GM18867 (cell line): ENCODE measurements at regions not wholly inside any gene's neighbourhood (a gene's known extent, or its start where the extent isn't known, plus 50 kb on each side); places are given as distances from the start of the nearest gene placed in this dataset.
"Not testable (repeated sequence)": the region's sequence is repeated elsewhere in the genome, so short reads cannot be mapped to it uniquely, and the experiment has no call there.

ENCODE experiments used
- ATAC-seq: cut with Tn5 transposase; IDR thresholded peaks from one replicate; pipeline ENCODE4 v1.9.1; 2021; ENCODE audit warnings: mild to moderate bottlenecking, moderate library complexity; ENCODE audit not compliant: unreplicated experiment

DNA sequence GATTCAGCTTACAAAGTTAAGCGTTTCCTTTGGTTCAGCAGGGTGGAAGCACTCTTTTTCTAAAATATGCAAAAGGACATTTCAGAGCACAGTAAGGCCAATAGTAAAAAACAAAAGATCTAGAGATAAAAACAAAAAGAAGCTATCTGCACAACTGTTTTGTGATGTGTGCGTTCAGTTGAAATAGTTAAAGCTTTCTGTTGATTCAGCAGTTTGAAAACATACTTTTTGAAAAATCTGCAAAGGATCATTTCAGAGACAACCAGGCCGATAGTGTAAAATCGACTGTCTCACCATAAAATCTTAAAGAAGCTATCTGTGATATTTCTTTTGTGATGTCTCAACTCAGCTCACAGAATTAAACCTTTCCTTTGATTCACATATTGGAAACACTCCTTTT is 300.0 kb upstream of the ALG10B start:
- no peak for ATAC-seq

DNA sequence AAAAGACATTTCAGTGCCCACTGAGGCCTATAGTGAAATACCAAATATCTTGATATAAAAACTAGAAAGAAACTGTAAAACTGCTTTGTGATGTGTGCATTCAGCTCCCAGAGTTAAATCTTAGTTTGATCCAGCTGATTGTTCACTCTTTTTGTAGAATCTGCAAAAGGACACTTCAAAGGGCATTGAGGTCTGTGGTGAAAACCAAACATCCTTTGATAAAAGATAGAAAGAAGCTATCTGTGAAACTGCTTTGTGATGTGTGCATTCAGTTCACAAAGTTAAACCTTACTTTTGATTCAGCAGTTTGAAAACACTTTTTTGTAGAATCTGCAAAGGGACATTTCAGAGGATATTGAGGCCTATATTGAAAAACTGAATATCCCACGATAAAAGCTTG is 290.7 kb upstream of the ALG10B start:
- ATAC-seq: no peak

DNA sequence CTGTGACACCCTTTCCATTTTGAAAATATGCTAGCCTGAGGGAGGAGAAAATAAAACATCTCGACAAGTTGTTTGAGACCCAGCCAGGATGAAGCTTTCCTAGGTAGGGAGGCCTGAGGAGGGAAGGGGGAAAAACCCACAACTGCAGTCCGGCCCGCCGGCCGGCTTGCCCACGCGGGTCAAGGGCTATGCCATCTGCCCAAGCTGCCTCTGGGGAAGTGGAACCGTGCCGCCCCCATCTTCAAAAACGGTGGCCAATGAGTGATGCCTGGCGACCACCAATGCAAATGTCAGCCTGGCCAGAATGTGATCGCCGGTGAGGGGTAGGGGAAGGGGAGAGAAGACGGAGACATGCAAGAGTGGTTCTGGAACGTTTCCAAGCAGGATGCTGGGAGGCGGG is 263.5 kb upstream of the ALG10B start:
- no peak for ATAC-seq

DNA sequence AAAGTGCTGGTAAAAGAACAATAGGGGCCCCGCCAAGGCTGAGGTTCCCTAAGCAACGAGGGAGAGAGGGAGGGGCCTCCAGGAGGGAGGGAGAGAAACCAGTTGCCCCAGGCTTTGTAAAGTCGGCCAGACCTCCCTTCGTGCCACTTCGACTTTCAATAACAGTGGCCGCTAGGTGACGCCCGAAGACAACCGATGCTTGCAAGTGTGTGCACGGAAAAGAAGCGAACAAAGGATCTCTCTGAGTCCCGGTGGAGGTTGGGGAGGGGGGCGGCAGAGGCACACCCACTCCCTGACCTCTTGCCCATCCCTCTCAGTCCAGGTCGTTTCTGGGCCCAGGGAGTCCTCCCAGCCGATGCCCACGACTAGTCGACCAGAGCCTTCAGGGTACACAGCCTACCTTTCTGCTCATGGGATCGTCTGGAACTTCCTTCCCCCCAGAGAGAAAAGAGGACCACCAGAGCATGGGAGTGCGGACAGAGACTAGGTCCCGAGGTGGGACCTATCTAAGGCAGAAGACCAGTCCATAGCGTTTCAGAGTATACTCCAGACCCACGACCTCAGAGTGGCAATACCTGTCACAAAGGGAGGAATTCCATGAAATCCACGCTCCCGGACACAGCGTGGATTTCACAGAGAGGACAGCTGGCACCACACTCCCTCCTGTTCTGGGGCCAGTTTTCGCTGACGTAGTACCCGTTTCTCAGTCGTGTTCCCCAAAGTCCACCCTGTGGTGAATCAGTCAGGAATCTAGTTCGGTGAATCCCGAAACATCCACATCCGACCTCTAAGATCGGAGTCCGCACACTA is 262.7 kb upstream of the ALG10B start:
- no peak for ATAC-seq

DNA sequence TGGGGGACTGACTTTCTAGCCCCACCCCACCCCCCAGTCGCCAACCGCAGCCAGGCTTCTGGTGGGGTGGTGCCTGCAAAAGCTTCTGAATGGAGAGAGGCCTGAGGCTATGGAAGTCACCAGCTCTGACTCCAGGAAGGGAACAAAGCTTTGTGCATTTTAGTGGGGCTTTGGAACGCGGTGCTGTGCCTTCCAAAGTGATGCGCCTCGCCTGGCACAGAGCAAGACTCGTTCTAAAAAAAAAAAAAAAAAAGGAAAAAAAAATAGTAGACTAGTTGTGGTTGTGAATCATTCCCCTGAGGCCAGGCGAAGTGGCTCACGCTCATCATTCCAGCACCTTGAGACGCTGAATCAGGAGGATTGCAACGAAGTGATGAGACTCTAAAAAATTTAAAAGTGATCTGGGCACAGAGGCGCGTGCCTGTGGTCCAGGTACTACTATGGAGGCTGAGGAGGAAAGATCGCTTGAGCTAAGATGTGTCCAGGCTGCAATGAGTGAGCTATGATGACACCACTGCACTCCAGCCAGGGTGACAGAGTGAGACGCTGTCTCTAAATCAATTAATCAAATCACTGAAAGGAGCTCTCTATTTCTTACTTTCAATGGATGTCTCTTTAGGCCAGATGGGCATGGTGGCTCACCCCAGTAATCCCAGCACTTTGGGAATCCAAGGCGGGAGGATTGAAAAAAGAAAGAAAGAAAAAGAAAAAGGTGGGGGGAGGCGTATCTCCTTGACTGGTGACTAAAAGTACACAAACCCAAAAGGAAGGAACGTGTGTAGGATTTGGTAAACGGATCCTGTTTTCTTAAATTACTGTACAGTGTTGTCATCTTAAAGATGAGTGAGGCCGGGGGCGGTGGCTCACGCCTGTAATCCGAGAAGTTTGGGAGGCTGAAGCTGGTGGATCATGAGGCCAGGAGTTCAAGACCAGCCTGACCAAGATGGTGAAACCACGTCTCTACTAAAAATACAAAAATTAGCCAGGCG is 259.6 kb upstream of the ALG10B start:
- no peak for ATAC-seq

DNA sequence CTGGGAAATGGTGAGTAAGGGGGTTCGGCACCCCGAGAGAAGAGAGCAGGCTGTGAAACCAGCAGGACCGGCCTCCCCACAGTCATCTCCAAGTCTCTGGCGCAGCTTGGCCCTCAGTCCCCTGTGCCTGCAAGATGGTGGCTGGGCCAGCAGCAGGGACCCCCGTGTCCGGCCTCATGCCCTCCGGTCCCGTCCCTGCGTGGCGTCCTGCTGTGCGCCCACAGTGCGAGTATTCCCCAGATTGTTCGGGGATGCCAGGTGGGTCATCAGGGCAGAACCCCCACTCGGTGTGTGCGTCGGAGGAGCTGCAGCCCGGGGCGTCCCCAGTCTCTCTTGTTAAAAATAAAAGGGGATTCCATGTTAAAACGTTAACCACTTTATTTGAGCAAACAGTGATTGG is 216.9 kb upstream of the ALG10B start:
- ATAC-seq: no peak

DNA sequence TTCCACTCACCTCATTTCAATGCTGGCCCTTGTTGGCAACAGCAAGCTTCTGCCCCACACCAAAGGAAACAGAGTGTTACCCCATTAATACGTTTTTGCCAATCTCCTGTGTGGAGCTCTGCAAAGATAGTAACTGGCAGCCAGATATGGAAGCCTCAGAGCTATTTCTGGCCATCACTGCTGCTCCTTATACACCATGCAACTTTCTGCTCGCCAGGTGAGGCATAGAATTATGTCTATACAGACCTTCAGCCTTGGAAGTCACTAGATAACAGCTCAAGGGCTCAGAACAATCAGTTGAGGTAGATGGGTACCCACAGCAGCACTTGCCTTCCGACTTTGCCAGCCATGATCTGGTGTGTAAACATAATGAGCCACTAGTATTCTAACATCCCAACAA is 214.8 kb upstream of the ALG10B start:
- no peak for ATAC-seq

DNA sequence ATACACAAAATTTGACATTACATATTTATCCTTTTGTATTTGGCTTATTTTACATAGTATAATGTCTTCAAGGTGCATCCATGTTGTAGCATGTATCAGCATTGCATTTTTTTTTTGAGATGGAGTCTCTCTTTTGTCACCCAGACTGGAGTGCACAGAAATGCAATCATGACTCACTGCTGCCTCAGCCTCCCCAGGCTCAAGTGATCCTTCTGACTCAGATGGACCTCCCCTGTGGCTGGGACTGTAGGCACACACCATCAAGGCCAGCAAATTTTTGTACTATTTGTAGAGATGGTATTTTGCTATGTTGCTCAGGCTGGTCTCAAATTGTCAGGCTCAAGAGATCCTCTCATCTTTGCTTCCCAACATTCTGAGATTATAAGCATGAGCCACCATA is 214.4 kb upstream of the ALG10B start:
- no peak for ATAC-seq

DNA sequence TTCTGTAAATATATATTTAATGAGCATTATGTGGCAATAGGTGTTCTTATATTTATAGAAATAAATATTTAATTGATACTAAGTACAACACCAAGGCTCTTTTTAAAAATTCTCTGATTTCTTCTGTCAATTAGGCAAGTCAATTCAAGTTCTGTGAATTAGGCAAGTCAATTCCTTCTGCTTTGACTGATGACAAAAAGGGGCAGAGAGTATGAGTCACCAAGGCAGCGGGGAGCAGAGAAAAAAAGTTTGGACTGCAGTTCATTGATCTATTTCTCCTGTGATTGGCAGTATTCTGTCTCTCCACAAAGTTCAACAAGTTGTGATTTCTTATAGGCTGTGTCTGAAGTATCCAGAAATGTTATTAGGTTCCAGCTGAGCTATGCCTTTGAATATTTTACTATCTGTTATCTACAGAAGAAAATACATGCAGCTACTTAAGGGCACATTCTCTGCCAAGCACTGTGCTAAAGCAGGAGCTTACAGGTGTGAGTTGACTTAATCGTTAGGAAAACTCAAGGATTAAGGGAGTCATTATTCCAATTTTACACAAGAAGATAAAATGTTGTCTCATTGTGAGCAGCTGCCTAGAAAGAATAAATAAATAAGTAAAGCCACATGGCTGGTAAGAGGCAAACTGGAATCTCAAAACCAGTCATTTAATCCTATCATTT is 206.4 kb upstream of the ALG10B start:
- ATAC-seq: no peak

DNA sequence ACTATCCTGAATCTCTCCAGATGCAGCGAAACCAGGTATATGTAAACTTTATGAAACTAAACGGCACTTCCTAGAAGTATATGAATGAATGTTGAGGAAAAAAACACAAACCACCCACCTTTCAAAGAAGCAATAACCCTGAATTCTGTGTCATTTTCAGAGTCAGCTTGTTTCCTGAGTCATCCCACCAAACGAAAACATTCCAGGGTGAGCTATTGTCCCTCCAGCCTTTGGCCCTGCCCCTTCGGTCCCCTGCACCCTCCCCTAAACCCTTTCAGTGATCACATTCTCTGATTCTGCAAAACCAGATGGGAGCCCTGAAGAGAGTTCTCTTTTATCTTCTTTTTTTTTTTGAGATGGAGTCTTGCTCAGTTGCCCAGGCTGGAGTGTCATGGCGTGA is 202.6 kb upstream of the ALG10B start:
- ATAC-seq: no peak

DNA sequence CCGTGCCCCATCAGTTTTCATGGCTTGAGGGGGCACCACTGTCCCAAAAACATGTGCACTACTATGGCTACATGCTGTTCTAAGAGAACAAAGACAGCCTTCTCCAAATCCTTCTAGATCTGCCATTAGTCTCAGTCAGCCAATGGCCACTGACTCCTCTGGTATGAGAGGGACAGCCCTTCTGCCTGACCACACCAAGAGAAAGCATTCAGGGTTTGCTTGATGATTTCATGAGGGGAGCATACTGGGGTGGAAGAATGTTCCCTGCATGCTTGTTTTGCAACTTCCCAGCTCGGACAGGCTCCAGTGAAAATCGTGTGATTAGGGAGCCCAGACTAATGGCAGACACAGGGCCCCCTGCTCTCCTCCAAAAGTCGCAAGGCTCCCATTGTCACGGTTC is 199.6 kb upstream of the ALG10B start:
- ATAC-seq: no peak

DNA sequence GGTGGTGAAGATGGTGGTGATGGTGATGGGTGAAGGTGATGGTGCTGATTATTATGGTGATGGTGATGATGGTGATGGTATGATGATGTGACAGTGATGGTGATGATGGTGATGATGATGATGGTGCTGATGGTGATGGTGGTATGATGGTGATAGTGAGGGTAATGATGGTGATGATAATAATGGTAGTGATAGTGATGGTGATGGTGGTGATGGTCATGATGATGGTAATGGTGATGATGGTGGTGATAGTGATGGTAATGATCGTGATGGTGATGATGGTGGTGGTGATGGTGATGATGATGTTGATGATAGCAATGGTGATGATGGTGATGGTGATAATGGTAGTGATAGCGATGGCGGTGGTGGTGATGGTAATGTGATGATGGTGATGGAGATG is 197.9 kb upstream of the ALG10B start:
- no peak for ATAC-seq

DNA sequence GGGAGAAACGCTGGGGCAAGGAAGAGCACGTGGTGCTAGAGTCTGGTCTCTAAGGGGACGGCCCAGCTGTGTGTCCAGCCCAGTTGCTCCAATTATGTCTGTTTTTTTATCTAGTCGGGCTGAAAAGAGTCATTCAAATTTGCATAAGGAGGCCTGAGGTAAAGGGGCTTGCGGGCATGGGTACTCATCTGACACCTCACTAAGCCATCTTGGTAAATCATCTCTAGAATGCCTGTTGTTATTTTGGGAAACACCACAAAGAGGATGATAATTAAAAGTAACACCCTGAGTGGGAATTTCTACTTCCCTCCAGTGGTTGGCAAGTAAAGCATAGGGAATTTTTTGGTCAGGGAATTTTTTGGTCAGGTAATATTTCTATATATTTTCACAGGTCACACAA is 196.1 kb upstream of the ALG10B start:
- no peak for ATAC-seq

DNA sequence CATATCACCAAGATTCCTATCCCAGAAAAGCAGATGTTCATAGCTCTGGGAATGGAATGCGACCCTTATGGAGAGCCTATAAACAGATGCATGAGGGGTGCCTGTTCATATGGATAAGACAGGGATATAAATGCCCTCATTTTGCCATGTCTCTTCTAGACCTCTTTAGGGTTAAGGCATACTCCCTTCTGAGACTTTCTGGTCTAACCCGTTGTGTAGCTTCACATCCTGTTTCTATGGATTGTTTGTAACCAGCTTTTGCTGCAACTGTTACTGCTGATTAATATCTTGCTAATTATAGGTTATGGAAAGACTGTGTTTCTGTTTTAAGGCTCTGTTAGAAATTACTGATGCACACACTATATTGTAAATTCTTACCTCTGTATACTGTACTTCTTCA is 193.5 kb upstream of the ALG10B start:
- not testable (repeated sequence) for ATAC-seq

DNA sequence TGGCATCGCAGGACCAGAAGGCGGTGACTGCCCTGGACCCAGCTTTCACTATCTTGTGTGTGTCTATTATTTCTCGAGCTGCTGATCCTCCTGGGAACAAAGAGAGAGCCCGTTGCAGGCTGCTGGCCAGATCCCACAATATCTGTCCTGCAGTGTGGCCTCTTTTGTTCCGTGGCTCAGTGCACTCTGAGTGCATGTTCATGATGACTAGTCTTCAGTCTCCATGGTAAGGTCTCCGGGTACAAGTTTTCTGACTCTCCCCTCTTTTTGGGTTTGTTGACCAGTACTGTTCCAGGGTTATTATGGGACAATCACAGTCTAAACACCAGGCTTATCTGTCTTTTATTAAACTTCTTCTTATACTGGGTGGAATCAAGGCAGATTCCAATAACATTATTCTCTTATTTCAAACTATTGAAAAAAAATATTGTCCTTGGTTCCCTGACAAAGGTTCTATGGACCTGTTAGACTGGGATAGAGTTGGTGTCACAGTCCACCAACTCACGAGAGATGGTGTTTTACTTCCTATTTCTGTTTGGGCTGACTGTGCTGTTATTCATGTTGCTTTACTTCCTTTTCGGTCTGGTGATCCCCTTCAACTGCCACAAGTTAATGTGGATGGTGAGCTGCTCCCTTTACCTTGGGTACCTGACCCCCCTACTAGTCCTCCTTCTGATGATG is 192.9 kb upstream of the ALG10B start:
- no peak for ATAC-seq

DNA sequence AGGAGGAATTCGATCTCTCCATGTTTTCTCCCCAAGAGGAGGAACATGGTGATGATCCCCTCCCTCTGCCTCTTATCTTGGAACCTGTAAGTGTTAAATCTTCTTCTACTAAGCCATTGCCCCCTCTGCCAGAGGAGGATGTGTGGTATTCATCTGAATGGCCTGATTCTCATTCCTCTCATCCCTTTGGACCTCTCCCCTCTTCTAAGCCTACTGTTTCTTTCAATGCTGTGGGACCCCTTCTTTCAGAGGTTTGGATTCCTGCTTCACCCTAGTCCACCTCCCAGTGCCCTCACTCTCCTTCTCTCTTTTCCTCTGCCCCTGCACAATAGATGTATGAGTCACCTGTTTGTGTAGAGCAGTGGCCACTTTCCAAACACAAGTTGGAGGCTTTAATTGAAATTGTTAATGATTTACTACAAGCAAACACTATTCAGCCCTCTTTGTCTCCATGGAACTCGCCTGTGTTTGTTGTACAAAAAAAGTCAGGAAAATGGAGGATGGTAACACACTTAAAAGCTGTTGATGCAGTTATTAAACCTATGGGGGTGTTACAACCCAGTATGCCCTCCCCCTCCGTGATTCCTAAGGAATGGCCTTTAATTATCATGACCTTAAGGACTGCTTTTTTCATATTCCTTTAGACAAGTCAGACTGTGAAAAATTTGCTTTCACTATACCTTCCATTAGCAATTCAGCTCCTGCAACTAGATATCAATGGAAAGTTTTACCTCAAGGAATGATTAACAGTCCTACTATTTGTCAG is 192.1 kb upstream of the ALG10B start:
- ATAC-seq: no peak

DNA sequence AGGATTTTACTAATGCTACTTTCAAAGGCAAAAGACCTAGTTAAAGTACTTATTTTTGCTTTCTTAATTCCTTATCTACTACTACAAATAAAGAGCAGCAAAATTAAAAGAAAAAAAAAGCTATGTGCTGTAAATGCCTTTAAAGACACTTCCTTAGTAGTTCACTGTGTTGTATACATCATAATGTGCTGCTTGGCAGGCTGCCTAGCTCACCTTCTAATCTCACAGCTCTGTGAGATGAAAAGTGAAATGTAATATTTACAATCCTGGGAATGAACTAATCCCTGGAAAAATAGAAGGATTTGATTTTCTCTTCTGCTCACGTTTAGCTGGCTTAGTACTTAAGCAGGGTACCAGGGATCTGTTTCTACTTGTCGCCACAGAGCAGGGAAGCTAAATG is 184.4 kb upstream of the ALG10B start:
- no peak for ATAC-seq

DNA sequence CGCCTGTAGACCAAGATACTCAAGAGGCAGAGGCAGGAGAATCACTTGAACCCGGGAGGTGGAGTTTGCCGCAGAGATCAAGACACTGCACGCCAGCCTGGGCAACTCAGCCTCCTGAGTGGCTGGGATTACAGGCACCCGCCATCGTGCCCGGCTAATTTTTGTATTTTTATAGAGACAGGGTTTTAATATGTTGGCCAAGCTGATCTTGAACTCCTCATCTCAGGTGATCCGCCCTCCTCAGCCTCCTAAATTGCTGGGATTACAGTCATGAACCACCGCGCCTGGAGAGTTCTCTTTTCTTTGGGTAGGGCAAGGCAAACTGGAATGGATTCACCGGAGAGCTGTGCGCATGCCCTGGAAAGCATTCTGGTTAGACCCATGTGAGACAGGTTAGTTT is 179.3 kb upstream of the ALG10B start:
- no peak for ATAC-seq

DNA sequence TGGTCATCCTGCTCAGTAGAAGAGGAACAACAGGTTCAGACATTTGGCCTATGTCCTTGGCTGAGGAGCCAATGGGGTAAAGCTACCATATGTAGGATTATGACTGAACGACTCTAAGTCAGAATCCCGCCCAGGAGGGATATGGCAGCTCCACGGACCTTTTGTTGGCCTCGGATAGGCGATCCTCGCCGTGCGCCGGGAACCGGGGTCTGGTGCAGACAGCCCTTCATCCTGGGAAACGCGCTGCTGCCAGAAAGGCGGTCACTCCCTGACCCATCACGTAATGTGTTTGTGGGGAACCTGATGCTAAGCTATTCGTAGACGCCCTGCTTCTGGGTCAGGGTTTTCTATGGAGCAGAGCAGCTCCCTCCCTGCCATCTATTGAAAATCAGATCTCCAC is 178.9 kb upstream of the ALG10B start:
- no peak for ATAC-seq
